SIG-M5 treated with dmso at 0.1 percent for 504 hours (cell line): ENCODE measurements at regions not wholly inside any gene's neighbourhood (a gene's known extent, or its start where the extent isn't known, plus 50 kb on each side); places are given as distances from the start of the nearest gene placed in this dataset.

Experiments
- DNase-seq: peaks from one replicate; lab custom pipeline; 2025; ENCODE audit not compliant: unreplicated experiment; lab: John Stamatoyannopoulos, UW

DNA sequence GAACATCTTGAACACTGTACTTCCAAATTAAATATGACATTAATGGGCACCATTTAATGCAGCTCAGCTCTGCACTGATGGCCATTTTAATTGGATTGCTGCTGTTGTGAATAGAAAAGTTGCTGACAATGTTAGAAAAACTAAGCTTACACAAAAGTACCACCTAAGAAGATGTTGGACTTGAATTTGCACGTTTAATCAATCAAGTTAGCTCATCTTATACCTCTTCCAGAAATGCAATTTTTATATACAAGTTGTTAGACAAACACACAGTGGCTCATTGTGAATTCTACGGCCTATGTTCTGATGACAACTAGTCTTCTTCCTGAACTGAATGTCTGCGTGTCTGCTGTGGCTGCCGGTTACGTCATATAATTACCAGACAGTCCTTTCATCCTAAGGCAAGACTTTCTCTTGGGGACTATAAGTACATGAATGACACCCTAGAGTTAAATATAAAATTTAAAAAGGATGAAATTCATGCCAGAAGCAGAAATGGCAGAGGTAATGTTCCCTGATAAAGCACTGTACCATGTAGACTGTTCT lies 330.2 kb downstream of the EPM2A start:
- no peak for DNase-seq

DNA sequence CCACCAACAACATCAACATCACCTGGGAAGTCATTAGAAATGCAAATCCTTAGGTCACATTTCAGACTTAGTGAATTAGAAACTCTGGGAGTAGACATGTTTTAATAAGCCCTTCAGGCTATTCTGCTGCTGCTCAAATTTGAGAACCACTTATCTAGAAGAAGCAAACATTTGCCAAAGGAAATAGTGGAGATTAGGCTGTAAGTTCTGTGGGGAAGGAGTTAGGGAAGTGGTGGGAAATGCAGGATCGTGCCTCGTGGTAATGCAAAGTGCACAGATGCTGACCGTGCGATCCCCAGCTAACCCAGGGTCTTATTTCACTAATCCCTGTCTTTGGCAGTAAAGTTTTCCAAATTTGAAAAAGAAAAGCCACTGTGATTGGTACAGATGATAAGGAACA lies 328.5 kb downstream of the EPM2A start:
- DNase-seq: no peak

DNA sequence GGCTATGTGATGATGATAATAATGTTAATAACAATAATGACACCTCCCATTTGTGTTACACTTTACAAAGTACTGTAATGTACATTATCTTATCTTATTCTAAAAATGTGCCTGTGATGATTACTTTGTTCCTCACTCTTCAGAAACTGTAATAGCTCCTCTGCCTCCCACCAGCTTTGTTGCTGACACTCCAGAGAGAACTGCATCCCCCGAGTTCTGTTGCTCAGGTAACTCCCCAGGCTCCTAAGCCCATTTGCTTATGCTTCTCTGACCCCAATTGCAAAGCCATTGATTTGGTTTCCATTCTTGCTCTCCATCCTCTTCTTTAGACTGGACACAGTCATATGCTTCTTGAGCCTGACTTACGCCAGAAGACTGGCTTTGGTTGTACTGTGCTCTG lies 319.7 kb downstream of the EPM2A start:
- DNase-seq: no peak

DNA sequence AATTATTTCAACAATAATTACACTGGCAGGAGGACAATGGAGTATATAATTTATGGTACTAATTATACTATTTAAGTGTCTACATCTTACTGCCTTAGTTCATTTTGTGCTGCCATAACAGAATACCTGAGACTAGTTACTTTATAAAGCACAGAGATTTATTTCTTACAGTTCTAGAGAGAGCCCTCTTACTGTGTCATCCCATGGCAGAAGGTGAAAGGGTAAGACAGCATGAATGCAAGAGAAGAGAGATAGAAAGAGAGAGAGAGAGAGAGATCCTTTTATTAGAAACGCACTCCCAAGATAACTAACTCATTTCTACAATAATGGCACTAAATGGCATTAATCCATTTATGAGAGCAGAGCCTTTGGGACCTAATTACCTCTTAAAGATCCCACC lies 314.7 kb downstream of the EPM2A start:
- no peak for DNase-seq

DNA sequence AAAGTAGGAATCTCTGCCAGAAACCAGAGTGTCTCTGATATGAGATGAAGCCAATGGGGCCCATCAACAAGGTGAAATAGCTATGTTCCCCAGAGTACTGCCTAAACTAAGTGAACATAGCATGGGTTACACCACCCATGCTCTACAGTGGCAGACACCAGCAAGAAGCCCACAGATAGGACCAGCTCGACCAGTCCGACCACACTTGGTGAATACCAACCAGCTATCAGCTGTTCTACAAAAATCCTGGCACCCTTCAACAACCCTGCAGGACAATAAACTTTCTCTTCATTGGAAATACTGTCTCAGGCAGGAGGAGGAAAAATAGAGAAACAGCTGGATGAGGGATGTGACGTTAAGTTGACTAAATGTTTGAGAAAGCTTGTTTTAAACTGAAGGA lies 311.4 kb downstream of the EPM2A start:
- no peak for DNase-seq

DNA sequence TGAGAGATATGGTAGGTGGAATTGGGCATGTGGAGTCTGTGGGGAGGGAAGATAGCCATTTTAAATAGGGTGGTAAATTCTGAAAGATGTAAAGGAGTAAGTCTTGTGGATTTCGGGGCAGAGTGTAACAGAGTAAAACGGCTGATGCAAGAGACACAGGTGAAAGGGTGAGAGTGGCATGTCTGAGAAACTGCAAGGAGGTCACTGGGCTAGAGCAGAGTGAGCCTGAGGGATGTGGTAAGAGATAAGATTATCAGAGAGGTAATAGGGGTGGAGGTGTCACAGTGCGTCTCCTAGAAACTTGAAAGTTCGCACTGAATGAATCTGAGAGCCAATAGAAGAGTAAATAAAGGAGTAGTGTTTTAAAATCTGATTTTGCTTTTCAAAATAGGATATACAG lies 308.1 kb downstream of the EPM2A start:
- DNase-seq: no peak

DNA sequence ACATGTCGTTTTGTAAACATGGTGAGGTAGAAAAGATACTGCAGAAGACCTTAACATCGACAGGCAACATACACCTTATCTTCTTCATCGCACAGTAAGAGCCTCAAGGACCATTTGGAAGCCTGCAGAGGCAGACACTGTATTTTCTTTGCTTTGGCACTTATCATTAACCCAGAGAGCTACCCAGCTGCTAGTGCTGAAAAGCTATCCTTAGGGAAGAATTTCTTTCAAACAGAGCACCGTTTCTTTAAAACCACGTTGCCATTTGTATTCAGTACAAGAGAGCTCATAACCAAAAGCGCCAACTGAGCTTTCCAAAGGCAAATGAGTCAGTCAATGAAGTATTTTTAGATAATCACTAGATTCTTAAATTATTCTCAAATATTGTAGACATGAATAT lies 306.6 kb downstream of the EPM2A start:
- no peak for DNase-seq

DNA sequence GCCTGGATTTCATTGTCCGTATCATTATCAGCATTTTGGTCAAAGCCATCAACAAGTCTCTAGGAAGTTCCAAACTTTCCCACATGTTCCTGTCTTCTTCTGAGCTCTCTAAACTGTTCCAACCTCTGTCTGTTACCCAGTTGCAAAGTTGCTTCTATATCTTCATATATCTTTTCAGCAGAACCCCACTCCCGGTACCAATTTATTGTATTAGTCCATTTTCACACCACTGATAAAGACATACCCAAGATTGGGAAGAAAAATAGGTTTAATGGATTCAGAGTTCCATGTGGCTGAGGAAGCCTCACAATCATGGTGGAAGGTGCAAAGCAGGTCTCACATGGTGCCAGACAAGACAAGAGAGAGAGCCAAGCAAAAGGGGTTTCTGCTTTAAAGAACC lies 293.2 kb downstream of the EPM2A start:
- no peak for DNase-seq

DNA sequence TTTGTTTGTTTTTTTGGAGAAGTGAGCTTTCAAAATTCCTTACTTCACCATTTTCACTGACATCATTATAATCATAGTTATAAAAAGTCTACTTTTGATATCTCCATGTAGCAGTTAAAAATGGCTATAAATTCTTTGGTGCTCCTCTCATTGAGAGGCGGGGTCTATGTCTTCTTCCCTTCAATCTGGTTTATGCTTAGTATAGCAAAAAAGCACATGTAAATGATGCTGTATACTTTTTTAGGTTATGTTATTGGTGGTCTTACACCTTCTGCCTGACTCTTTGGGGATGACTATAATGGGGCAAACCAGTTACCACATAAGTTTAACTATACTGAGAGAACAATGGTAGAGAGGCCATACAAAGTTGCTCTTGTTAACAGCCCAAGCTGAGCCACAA lies 289.6 kb downstream of the EPM2A start:
- DNase-seq: no peak

DNA sequence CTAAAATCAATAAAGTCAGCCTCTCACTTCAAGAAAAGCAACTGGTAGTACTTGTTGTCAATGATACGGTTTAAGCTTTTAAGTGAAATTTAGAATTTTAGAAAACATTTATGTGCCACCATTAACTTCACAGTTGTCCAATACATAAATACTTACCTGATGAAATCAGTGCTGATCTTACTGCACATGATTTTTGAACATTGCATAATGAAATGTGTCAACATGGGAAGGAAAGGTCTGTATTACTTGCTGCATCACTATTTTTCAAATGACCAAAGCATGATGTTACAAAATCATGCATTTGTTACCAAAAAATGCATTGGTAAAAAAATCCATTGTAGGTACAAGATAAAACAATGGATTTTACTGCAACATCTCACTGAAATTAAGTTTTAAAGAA lies 284.3 kb downstream of the EPM2A start:
- no peak for DNase-seq

DNA sequence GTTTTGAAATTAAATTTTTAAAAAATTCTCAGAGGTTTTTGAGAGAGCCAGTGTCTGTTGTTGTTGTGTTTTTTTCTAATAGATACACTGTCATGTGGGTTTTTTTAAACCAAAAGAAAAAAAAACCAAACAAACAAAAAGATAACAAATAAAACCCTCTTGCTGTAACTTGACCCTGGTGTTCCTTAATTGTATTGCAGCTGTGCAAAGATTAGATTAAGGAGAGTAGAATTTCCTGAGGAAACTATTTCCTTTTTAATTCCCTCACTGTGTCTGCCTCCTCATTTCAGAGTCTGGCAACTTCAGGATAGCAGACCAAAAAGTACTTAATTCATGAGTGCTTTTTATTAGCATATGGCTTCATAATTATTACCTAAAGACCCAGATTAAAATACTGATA lies 281.9 kb downstream of the EPM2A start:
- no peak for DNase-seq

DNA sequence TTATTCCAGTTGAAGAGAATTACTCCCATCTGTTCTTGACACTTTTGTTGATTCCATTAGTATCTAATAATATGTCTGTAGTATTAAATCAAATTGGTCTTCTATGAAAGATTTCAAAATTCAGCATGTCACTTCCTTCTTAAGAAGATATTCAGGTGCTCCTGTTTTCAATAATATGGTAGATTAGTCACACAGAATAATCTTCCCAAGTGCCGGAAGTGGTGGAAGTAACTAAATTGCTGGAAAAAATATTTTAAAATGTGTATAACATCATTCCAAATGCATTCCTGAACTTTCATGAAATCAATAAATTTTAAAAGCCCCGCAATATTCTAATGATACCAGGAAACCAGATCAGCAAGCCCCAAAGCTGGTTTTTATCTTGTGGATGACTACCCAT lies 281.3 kb downstream of the EPM2A start:
- no peak for DNase-seq

DNA sequence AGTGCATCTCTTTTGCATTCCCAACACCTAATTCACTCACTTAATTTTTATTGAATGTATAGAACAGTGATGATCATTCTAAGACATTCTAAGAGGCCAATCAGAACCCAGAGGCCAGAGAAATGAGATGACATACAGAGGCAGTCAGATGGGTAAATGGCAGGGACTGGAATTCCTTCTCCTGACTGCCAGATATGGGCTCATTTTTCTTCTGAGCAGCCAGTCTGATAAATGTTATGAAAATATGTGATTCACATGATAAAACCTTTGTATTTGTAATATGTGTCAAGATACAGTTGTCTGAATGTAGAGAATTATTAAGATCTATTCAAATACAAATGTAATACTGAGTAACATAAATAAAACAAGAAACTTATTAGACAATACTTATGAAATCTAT lies 277.8 kb downstream of the EPM2A start:
- DNase-seq: no peak

DNA sequence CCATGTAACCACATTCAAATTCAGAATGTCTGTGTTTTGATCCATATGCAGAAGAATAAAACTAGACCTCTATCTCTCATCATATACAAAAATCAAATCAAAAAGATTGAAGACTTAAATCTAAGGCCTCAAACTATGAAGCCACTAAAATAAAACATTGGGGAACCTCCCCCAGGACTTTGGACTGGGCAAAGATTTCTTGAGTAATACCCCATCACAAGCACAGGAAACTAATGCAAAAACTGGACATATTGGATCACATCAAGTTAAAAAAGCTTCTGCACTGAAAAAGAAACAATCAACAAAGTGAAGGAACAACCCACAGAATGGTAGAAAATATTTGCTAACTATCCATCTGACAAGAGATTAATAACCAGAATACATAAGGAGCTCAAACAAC lies 266.8 kb downstream of the EPM2A start:
- DNase-seq: no peak

DNA sequence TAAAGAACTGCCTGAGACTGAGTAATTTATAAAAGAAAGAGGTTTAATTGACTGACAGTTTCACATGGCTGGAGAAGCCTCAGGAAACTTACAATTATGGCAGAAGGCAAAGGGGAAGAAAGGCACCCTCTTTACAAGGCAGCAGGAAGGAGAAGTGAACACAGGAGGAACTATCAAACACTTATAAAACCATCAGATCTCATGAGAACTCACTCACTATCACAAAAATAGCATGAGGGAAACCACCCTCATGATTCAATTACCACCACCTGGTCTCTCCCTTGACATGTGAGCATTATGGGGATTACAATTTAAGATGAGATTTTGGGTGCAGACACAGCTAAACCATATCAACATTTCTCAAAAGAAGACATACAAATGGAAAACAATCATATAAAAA lies 266.3 kb downstream of the EPM2A start:
- DNase-seq: no peak

DNA sequence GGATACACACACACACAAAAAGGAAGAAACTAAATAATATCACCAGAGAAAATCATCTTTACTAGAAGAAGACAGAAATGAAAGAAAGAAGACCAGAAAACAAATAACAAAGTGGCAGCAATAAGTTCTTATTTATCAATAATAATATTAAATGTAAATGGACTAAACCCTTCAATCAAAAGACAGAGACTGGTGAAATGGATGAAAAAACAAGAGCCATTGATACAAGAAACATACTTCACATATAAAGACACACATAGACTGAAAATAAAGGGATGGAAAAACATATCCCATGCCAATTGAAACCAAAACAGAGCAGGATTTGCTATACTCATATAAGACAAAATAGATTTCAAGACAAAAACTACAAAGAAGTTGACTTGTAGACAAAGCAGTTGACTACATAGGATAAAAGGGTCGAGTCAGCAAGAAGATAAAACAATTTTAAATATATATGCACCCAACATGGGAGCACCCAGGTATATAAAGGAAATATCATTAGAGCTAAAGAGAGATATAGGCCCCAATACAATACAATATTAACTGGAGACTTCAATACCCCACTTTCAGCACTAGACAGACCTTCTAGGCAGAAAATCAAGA lies 259.4 kb downstream of the EPM2A start:
- no peak for DNase-seq

DNA sequence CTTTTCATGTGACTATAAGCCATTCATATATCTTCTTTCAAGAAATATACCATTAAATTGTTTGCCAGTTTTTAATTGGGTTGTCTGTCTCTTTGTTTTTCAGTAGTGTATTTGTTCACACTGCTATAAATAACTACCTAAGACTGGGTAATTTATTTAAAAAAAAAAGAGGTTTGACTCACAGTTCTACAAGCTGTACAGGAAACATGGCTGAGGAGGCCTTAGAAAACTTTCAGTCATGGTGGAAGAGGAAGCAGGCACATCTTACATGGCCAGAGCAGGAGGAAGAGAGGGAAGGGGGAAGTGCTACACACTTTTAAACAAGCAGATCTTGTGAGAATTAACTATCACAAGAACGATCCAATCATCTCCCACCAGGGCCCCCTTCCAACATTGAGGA lies 255.3 kb downstream of the EPM2A start:
- no peak for DNase-seq

DNA sequence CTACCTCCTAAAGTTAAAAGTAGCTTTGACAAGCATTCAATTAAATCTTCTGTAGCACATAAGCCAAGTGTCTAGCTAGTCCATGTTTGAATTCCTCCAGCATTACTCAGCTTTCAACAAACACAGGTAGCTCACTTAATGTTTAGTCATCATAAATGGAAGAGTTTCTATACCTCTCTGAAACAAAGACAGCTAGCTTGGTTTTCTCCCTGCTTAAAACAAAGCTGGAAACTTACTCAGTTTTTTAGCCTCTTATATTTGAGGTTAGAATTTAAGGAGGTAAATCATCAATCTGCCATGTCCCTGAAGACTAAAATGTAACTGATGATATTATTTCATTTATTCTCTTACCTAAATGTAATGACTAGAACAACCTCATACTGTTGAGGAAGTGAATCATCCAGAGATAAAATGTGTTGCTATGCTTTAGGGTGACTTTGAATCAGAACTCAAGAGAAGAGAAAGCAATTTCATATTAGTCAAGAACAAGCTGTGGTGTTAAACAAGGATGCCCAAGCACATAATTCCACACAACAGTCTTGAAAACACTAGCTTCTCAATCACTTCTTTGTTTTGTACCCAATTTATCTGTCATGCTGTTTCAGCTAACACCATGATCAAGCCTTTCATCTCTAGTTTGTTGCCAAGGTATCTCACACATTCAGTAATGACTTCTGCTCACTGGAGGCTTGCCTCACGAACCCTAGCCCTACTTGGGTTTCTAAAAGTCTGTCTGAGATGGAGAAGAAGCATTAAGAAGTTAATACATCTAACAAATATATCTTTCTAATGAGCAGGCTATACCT lies 251.9 kb downstream of the EPM2A start:
- DNase-seq: no peak

DNA sequence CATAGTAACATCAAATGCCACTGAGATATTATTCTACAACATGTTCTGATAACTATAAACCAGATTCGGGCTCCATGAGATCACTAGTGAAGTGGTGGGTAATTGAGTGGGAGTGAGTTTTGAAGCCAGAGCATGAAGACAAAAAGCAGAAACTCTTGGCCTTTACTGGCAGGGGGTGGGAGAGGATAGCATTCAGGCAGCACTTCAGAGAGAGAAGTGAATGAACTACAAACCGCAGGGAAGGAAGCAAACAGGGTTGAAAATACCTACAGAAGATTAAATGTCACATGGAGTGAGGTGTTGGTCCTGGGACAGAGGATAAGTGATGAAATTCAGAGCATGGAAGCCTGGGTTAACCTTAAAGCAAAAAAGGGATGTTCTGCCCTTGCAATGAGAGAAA lies 250.0 kb downstream of the EPM2A start:
- no peak for DNase-seq

DNA sequence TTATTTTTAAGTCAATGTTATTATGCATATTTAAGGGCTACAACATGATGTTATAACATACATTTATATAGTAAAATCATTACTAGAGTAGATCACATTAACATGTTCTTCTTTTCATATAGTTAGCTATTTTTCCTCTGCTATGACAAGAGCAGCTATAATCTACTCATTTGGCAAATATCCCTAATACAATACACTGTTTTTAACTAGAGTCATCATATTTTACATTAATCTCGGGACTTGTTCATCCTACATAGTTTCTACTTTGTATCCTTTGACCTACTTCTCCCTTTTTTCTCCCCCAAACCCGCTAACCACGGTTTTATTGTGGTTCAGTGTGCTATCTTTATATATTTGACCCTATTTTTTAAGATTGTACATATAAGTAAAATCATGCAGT lies 249.0 kb downstream of the EPM2A start:
- DNase-seq: no peak

DNA sequence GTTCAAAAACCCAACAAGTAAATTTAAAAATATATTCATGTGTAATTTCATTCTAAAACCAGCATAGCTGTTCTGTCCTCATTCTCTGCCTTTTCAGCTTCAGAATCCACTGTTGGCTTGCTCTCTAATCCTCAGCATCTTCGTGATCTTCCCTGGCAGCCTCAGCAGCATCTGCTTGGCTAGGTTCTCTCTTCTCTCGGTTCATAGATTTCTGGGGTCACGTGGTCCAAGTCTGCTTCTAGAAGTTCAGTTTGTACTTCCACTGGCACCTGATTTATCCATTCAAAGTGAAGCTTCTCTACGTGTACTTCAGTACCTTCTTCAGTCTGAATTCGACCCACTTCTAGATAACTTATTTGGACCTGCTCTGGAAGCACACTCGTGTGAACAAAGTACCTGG lies 245.7 kb downstream of the EPM2A start:
- no peak for DNase-seq

DNA sequence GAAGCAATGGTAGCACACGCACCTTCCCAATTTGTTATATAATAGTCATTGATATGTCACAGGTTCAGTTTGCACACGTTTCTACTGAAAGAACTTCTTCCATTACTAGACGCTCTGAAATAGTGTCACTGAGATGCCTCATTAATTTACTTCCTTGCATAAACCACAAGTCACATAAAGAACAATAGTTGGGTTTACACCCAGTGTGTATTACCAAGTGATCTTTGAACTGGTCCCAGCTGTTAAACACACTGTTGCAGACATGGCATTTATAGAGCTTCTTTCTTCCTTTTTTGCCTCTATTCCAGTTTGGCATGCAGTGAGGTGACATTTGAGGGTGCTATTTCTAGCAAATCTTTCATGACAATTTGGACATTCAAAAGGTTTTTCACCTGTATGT lies 245.3 kb downstream of the EPM2A start:
- DNase-seq: no peak

DNA sequence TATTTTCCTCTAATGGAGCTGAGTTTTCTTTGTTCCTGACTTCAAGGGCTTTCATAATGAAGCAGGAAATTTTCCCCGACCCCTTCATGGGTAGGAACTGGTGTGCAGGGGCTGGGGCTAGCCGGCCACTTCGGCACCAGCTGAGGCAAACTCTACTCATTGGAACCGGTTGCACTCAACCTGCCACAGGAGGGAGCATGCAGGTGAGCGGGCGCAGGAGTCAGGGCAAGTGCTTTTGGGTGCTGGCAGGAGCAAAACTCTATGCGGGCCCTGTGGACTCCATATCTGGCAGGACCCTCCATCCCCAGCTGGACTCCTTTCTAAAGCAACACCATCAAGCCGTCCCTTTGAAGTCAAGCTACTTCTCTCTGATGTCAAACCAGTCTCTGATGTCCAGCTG lies 244.2 kb downstream of the EPM2A start:
- no peak for DNase-seq
